Naive thymus-derived CD4-positive, alpha-beta T cell (primary cell): ENCODE measurements at regions not wholly inside any gene's neighbourhood (a gene's known extent, or its start where the extent isn't known, plus 50 kb on each side); places are given as distances from the start of the nearest gene placed in this dataset.

Source experiments
- ATAC-seq: fragments of 150-1000 bp; cut with Tn5 transposase; 2 replicates; pipeline ENCODE4 v1.10.0; 2021; ENCODE audit warnings: mild to moderate bottlenecking, moderate library complexity
- CTCF ChIA-PET: fragments of 350-600 bp; sonication (Branson Sonifier 250); formaldehyde crosslinking; loops from one replicate; lab custom pipeline; 2021; ENCODE audit warnings: antibody characterized with exemption; lab: Charles Lee
- POLR2A ChIA-PET: fragments of 350-600 bp; sonication (Branson Sonifier 250); formaldehyde crosslinking; loops from one replicate; lab custom pipeline; 2021; ENCODE audit warnings: antibody characterized with exemption, inconsistent platforms; lab: Charles Lee
- DNase-seq, 9 donors: peaks; one replicate each; pipeline versions ENCODE4 v3.0.0 to v3.0.0-alpha.2; 2020 to 2022; ENCODE audit warnings: mixed read lengths in 1 of 9
- H3K27ac ChIP-seq: one replicate; pipeline ENCODE4 v1.7.0; 2013; ENCODE audit warnings: mild to moderate bottlenecking, low read depth, low read length, moderate library complexity
- H3K27me3 ChIP-seq, 2 donors: one replicate each; pipeline ENCODE4 v1.7.0; 2013; ENCODE audit warnings: low read length in 2 of 2, mild to moderate bottlenecking in 2 of 2, moderate library complexity in 2 of 2; ENCODE audit not compliant: control insufficient read depth in 2 of 2, insufficient read depth in 2 of 2
- H3K36me3 ChIP-seq, 3 experiments: 1 replicate in 2 of 3; 2 replicates in 1 of 3; pipeline ENCODE4 v1.7.0; 2013; ENCODE audit warnings: low read length in 3 of 3, mild to moderate bottlenecking in 3 of 3, moderate library complexity in 1 of 3; ENCODE audit not compliant: insufficient read depth in 3 of 3, control insufficient read depth in 2 of 3
- H3K4me1 ChIP-seq, 2 donors: one replicate each; pipeline ENCODE4 v1.7.0; 2013; ENCODE audit warnings: low read length in 2 of 2, mild to moderate bottlenecking in 2 of 2, moderate library complexity in 1 of 2; ENCODE audit not compliant: control insufficient read depth in 2 of 2, insufficient read depth in 2 of 2
- H3K4me3 ChIP-seq: 2 replicates; pipeline ENCODE4 v1.7.0; 2013; ENCODE audit warnings: mild to moderate bottlenecking, low read length
- H3K9me3 ChIP-seq, 3 experiments: 1 replicate in 2 of 3; 2 replicates in 1 of 3; pipeline ENCODE4 v1.7.0; 2013; ENCODE audit warnings: low read length in 3 of 3; ENCODE audit not compliant: control insufficient read depth in 2 of 3
- H3K27ac Mint-ChIP-seq, 9 donors: one replicate each; pipeline ENCODE4 v1.8.0; 2020 to 2022; ENCODE audit warnings: mixed read lengths in 9 of 9, mild to moderate bottlenecking in 8 of 9, moderate library complexity in 5 of 9, inconsistent platforms in 2 of 9
- H3K27me3 Mint-ChIP-seq, 5 donors: one replicate each; pipeline ENCODE4 v1.8.0; 2021 to 2022; ENCODE audit warnings: mixed read lengths in 5 of 5, mild to moderate bottlenecking in 1 of 5
- H3K36me3 Mint-ChIP-seq, 5 donors: one replicate each; pipeline ENCODE4 v1.8.0; 2020 to 2022; ENCODE audit warnings: mixed read lengths in 5 of 5, mild to moderate bottlenecking in 3 of 5, inconsistent platforms in 1 of 5
- H3K4me1 Mint-ChIP-seq, 7 donors: one replicate each; pipeline ENCODE4 v1.8.0; 2020 to 2022; ENCODE audit warnings: mixed read lengths in 7 of 7, mild to moderate bottlenecking in 3 of 7, inconsistent platforms in 1 of 7
- H3K4me3 Mint-ChIP-seq, 10 donors: one replicate each; pipeline ENCODE4 v1.8.0; 2020 to 2022; ENCODE audit warnings: mild to moderate bottlenecking in 10 of 10, mixed read lengths in 10 of 10, moderate library complexity in 6 of 10, inconsistent platforms in 2 of 10
- H3K9me3 Mint-ChIP-seq, 11 donors: one replicate each; pipeline ENCODE4 v1.8.0; 2020 to 2022; ENCODE audit warnings: mixed read lengths in 11 of 11, mild to moderate bottlenecking in 4 of 11, inconsistent platforms in 1 of 11, moderate library complexity in 1 of 11
- intact Hi-C, 2 donors: fragments of 100-400 bp; cut with micrococcal nuclease; formaldehyde crosslinking; loops; one replicate each; pipeline ENCODE4 v1.15.1; 2023

GRCh38 chr16:13697013-13697412 is 222.9 kb upstream of the ERCC4 start:
- Mint-ChIP-seq H3K4me1 (no peaks in the 10 kb centered on the region), H3K4me3 (no peak overlapping the region), H3K9me3 (peaks cover 12 to 61% (median 31%) of the 10 kb centered on the region in 11 donors), H3K27ac (no peak overlapping the region), H3K27me3 (peaks cover 0 to 8% (median 0%) of the 10 kb centered on the region in 5 donors), H3K36me3 (peaks cover 0 to 5% (median 0%) of the 10 kb centered on the region in 5 donors)
- H3K4me3 ChIP-seq: no peak overlapping the region
- ChIA-PET POLR2A (no interaction called here), CTCF (no interaction called here)
- intact Hi-C loops: no loop called here
- H3K27me3 ChIP-seq: no peaks in the 10 kb centered on the region
- DNase-seq (no peak), ATAC-seq (no peak)
- peaks cover 0 to 19% (median 0%) of the 10 kb centered on the region in 3 experiments for H3K9me3 ChIP-seq
- H3K27ac ChIP-seq: no peak overlapping the region
- H3K4me1 ChIP-seq: no peaks in the 10 kb centered on the region
- H3K36me3 ChIP-seq: no peaks in the 10 kb centered on the region

GRCh38 chr16:13697568-13697967 is 222.4 kb upstream of the ERCC4 start:
- no peak overlapping the region for H3K4me3 Mint-ChIP-seq
- POLR2A ChIA-PET: no interaction called here
- no peak for DNase-seq

GRCh38 chr16:13702614-13703013 is 217.3 kb upstream of the ERCC4 start:
- Histone ChIP-seq H3K27ac (no peak overlapping the region), H3K36me3 (no peaks in the 10 kb centered on the region), H3K4me3 (no peak overlapping the region), H3K27me3 (no peaks in the 10 kb centered on the region), H3K4me1 (no peaks in the 10 kb centered on the region), H3K9me3 (peaks cover 0 to 16% (median 0%) of the 10 kb centered on the region in 3 experiments)
- POLR2A ChIA-PET: no interaction called here
- Mint-ChIP-seq H3K4me3 (no peak overlapping the region), H3K27ac (no peak overlapping the region), H3K27me3 (peaks cover 0 to 3% (median 0%) of the 10 kb centered on the region in 5 donors), H3K4me1 (no peaks in the 10 kb centered on the region), H3K9me3 (peaks cover 9 to 49% (median 16%) of the 10 kb centered on the region in 11 donors), H3K36me3 (peaks cover 0 to 4% (median 3%) of the 10 kb centered on the region in 5 donors)
- ATAC-seq (no peak), DNase-seq (no peak)
- intact Hi-C loops: no loop called here
- CTCF ChIA-PET: no interaction called here

More at GRCh38 chr16:13697568-13697967, 222.4 kb upstream of the ERCC4 start:
- H3K9me3 ChIP-seq: peaks cover 0 to 19% (median 0%) of the 10 kb centered on the region in 3 experiments
- Mint-ChIP-seq H3K9me3 (peaks cover 11 to 60% (median 29%) of the 10 kb centered on the region in 11 donors), H3K27me3 (peaks cover 0 to 8% (median 0%) of the 10 kb centered on the region in 5 donors), H3K27ac (no peak overlapping the region), H3K4me1 (no peaks in the 10 kb centered on the region), H3K36me3 (peaks cover 0 to 4% (median 0%) of the 10 kb centered on the region in 5 donors)
- no peaks in the 10 kb centered on the region for H3K4me1 ChIP-seq
- H3K27me3 ChIP-seq: no peaks in the 10 kb centered on the region
- no peak overlapping the region for H3K4me3 ChIP-seq
- no peak overlapping the region for H3K27ac ChIP-seq
- no peaks in the 10 kb centered on the region for H3K36me3 ChIP-seq
- CTCF ChIA-PET: no interaction called here
- intact Hi-C loops: no loop called here
- ATAC-seq: no peak

- peaks cover 0 to 4% (median 3%) of the 10 kb centered on the region in 5 donors for H3K36me3 Mint-ChIP-seq
- Histone ChIP-seq H3K4me1 (no peaks in the 10 kb centered on the region), H3K27me3 (no peaks in the 10 kb centered on the region), H3K4me3 (no peak overlapping the region), H3K27ac (no peak overlapping the region), H3K9me3 (peaks cover 0 to 16% (median 0%) of the 10 kb centered on the region in 3 experiments), H3K36me3 (no peaks in the 10 kb centered on the region)
- H3K27me3 Mint-ChIP-seq: peaks cover 0 to 14% (median 7%) of the 10 kb centered on the region in 5 donors
- peaks cover 7 to 41% (median 19%) of the 10 kb centered on the region in 11 donors for H3K9me3 Mint-ChIP-seq
- POLR2A ChIA-PET: no interaction called here
- H3K4me1 Mint-ChIP-seq: no peaks in the 10 kb centered on the region
- H3K4me3 Mint-ChIP-seq: no peak overlapping the region
- H3K27ac Mint-ChIP-seq: no peak overlapping the region
- CTCF ChIA-PET: no interaction called here
- intact Hi-C loops: no loop called here
- DNase-seq (no peak), ATAC-seq (no peak)
Observed at GRCh38 chr16:13708347-13709120, 211.4 kb upstream of the ERCC4 start.

GRCh38 chr16:13718748-13719147 is 201.2 kb upstream of the ERCC4 start:
- H3K9me3 ChIP-seq: no peaks in the 10 kb centered on the region
- ChIA-PET CTCF (no interaction called here), POLR2A (no interaction called here)
- peaks cover 0 to 6% (median 0%) of the 10 kb centered on the region in 5 donors for H3K27me3 Mint-ChIP-seq
- no peaks in the 10 kb centered on the region for H3K36me3 Mint-ChIP-seq
- H3K9me3 Mint-ChIP-seq: peaks cover 0 to 7% (median 0%) of the 10 kb centered on the region in 11 donors
- H3K27me3 ChIP-seq: no peaks in the 10 kb centered on the region
- H3K27ac Mint-ChIP-seq: no peak overlapping the region
- H3K27ac ChIP-seq: no peak overlapping the region
- H3K4me3 Mint-ChIP-seq: no peak overlapping the region
- no peak overlapping the region for H3K4me3 ChIP-seq
- intact Hi-C loops: no loop called here
- no peaks in the 10 kb centered on the region for H3K36me3 ChIP-seq
- DNase-seq (no peak), ATAC-seq (no peak)
- no peaks in the 10 kb centered on the region for H3K4me1 Mint-ChIP-seq
- no peaks in the 10 kb centered on the region for H3K4me1 ChIP-seq

- Histone ChIP-seq H3K27ac (no peak overlapping the region), H3K36me3 (no peaks in the 10 kb centered on the region), H3K4me1 (no peaks in the 10 kb centered on the region), H3K4me3 (no peak overlapping the region), H3K27me3 (no peaks in the 10 kb centered on the region), H3K9me3 (peaks cover 0 to 14% (median 0%) of the 10 kb centered on the region in 3 experiments)
- no peak overlapping the region for H3K4me3 Mint-ChIP-seq
- peaks cover 0 to 9% (median 7%) of the 10 kb centered on the region in 5 donors for H3K27me3 Mint-ChIP-seq
- H3K9me3 Mint-ChIP-seq: peaks cover 2 to 36% (median 9%) of the 10 kb centered on the region in 11 donors
- no peak for ATAC-seq
- intact Hi-C loops: no loop called here
- CTCF ChIA-PET: no interaction called here
- DNase-seq: no peak
- peaks cover 0 to 1% (median 0%) of the 10 kb centered on the region in 7 donors for H3K4me1 Mint-ChIP-seq
- POLR2A ChIA-PET: no interaction called here
- H3K36me3 Mint-ChIP-seq: no peaks in the 10 kb centered on the region
- H3K27ac Mint-ChIP-seq: no peak overlapping the region
Observed at GRCh38 chr16:13727943-13728342, 192.0 kb upstream of the ERCC4 start.
